ENCODE measurements at regions not wholly inside any gene's neighbourhood (a gene's known extent, or its start where the extent isn't known, plus 50 kb on each side); places are given as distances from the start of the nearest gene placed in this dataset.

DNA sequence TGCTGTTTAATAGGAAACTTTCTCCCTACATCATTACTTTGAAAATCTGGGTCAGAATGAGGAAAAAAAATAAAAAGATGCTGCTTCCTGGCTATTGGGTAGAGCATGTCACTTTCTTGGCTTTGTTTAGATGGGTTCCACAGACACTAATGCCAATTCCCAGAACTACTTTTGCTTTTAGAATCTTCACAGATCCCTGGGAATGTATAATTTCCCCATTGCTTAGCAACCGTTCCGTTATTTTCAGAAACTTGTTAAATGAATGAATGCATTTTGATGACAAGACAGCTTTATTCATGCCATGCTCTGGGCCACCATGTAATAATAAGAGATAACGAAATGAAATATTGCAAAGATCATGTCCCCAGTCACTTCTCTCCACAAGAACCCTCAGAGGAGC, 126.5 kb upstream of the TRPC7 start:
- TF ChIP-seq, protein P1, sequence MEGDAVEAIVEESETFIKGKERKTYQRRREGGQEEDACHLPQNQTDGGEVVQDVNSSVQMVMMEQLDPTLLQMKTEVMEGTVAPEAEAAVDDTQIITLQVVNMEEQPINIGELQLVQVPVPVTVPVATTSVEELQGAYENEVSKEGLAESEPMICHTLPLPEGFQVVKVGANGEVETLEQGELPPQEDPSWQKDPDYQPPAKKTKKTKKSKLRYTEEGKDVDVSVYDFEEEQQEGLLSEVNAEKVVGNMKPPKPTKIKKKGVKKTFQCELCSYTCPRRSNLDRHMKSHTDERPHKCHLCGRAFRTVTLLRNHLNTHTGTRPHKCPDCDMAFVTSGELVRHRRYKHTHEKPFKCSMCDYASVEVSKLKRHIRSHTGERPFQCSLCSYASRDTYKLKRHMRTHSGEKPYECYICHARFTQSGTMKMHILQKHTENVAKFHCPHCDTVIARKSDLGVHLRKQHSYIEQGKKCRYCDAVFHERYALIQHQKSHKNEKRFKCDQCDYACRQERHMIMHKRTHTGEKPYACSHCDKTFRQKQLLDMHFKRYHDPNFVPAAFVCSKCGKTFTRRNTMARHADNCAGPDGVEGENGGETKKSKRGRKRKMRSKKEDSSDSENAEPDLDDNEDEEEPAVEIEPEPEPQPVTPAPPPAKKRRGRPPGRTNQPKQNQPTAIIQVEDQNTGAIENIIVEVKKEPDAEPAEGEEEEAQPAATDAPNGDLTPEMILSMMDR (IDR thresholded peaks at IDR 0.05): no peak
- TF ChIP-seq POLR2A (IDR thresholded peaks at IDR 0.05): no peak

Data from prostate gland (tissue), 2 donors.